AG04450 (cell line): ENCODE measurements at regions not wholly inside any gene's neighbourhood (a gene's known extent, or its start where the extent isn't known, plus 50 kb on each side); places are given as distances from the start of the nearest gene placed in this dataset.

Source experiments
- CTCF ChIA-PET: fragments of 300-600, 350-600 bp; formaldehyde crosslinking; extraction: SDS; loops from one replicate; lab custom pipeline; 2022; ENCODE audit warnings: antibody characterized with exemption, inconsistent platforms; lab: Charles Lee
- POLR2A ChIA-PET: fragments of 350-600 bp; formaldehyde crosslinking; extraction: SDS; loops from one replicate; lab custom pipeline; 2021; ENCODE audit warnings: antibody characterized with exemption, inconsistent platforms; lab: Yijun Ruan, JAX
- DNase-seq: peaks from one replicate; pipeline ENCODE4 v3.0.0-alpha.2; 2011; ENCODE audit warnings: low read depth, low spot score
- H3K27ac ChIP-seq: one replicate; pipeline ENCODE4 v1.5.1; 2012; ENCODE audit warnings: low read depth, low read length, control low read depth
- H3K27me3 ChIP-seq: one replicate; pipeline ENCODE4 v1.6.0; 2012; ENCODE audit warnings: low read length; ENCODE audit not compliant: control insufficient read depth, insufficient read depth
- H3K4me3 ChIP-seq: 2 replicates; pipeline ENCODE4 v1.5.1; 2011; ENCODE audit warnings: mild to moderate bottlenecking, low read depth, low read length, control low read depth
- H3K9me3 ChIP-seq: 2 replicates; pipeline ENCODE4 v1.5.1; 2012; ENCODE audit warnings: low read length; ENCODE audit not compliant: control insufficient read depth, insufficient read depth
- CTCF ChIP-seq: IDR thresholded peaks from 2 replicates; pipeline ENCODE4 v1.5.1; 2011; ENCODE audit warnings: low read depth, low read length, control low read depth, inconsistent platforms

GRCh38 chr22:46026899-46027210 is 49.9 kb upstream of the WNT7B start:
- Histone ChIP-seq H3K4me3 (0 out of 2 replicates have a peak overlapping the region, but pooled peaks have one; percentile 38), H3K9me3 (no peaks in the 10 kb centered on the region; the same call in 1 of the 2 replicates), H3K27ac (no peak overlapping the region), H3K27me3 (peaks cover 7% of the 10 kb centered on the region)
- POLR2A ChIA-PET: interaction anchor here (1.2 kb wide), 1 partner anchor 13 kb away, joined by 3 read pairs; no protein-coding TSS in a partner anchor
- DNase-seq: no peak
- CTCF ChIA-PET: interaction anchor here (2.1 kb wide), 2 partner anchors 14 to 21 kb away, joined by 8 to 14 read pairs; no protein-coding TSS in a partner anchor
- no peak for TF ChIP-seq CTCF

- no peak for TF ChIP-seq CTCF
- peaks cover 7% of the 10 kb centered on the region for H3K27me3 ChIP-seq
- ChIA-PET CTCF (interaction anchor here (2.1 kb wide), 2 partner anchors 15 to 21 kb away, joined by 8 to 14 read pairs; no protein-coding TSS in a partner anchor), POLR2A (interaction anchor here (0.7 to 1.2 kb wide), 2 partner anchors 14 to 174 kb away, joined by 3 to 4 read pairs; no protein-coding TSS in a partner anchor)
- no peak for DNase-seq
- H3K4me3 ChIP-seq: peak overlapping the region; percentile 38; the same call in 1 of the 2 replicates
- H3K9me3 ChIP-seq: no peaks in the 10 kb centered on the region; the same call in 1 of the 2 replicates
- H3K27ac ChIP-seq: no peak overlapping the region
Observed at GRCh38 chr22:46027211-46028105, 50.5 kb upstream of the WNT7B start.

- TF ChIP-seq CTCF: no peak
- H3K27me3 ChIP-seq: peaks cover 7% of the 10 kb centered on the region
- H3K4me3 ChIP-seq: no peak overlapping the region
- no peak overlapping the region for H3K27ac ChIP-seq
- H3K9me3 ChIP-seq: no peaks in the 10 kb centered on the region; the same call in 1 of the 2 replicates
- CTCF ChIA-PET: no interaction called here
- no peak for DNase-seq
- POLR2A ChIA-PET: interaction anchor here (0.7 kb wide), 1 partner anchor 173 kb away, joined by 4 read pairs; no protein-coding TSS in a partner anchor
Observed at GRCh38 chr22:46028106-46028991, 51.4 kb upstream of the WNT7B start.

- Histone ChIP-seq H3K4me3 (no peak overlapping the region), H3K27me3 (peaks cover 7% of the 10 kb centered on the region), H3K27ac (no peak overlapping the region), H3K9me3 (no peaks in the 10 kb centered on the region; the same call in 1 of the 2 replicates)
- CTCF ChIA-PET: no interaction called here
- no peak for DNase-seq
- POLR2A ChIA-PET: no interaction called here
- TF ChIP-seq CTCF: no peak
Observed at GRCh38 chr22:46029036-46029435, 52.1 kb upstream of the WNT7B start.
